ENCODE measurements at regions not wholly inside any gene's neighbourhood (a gene's known extent, or its start where the extent isn't known, plus 50 kb on each side); places are given as distances from the start of the nearest gene placed in this dataset.

DNA sequence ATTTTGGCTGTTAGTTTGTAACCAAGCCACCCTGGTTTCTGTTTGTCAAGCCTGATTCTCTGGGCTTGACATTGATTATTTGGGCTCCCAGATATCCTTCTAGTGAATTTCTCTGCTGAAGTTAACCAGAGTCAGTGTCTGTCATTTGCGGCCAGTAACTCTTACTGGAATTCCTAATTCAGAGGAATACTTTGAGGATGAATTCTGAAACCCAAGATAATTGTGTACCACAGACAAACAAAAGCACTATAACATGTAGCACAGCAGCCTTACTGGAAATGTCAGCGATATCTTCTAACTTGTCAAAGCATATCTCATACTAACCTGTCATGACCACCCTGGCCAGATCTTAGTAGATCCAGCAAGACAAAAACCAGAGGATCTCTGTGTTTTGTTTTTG, 84.4 kb upstream of the HIF1A start:
- no peak for TF ChIP-seq CTCF (conservative IDR thresholded peaks at IDR 0.05; ENCODE audit: low read depth in 2 of 2)
- no peak for TF ChIP-seq CREB1 (CRISPR knock-in tag; IDR thresholded peaks at IDR 0.05; ENCODE audit: low read depth)
